ENCODE measurements at regions not wholly inside any gene's neighbourhood (a gene's known extent, or its start where the extent isn't known, plus 50 kb on each side); places are given as distances from the start of the nearest gene placed in this dataset.

- no peak for TF ChIP-seq CTCF (IDR thresholded peaks at IDR 0.05; ENCODE audit: insufficient read depth, low read length, poor library complexity, severe bottlenecking)
- TF ChIP-seq EZH2phosphoT487 (conservative IDR thresholded peaks at IDR 0.05; ENCODE audit: low read length): no peak
Measured at GRCh38 chrX:42708222-42708621, 69.7 kb downstream of the PPP1R2C start.

Data from SU-DHL-6 (cell line).